Type B pancreatic cell (in vitro differentiated cells): ENCODE measurements at regions not wholly inside any gene's neighbourhood (a gene's known extent, or its start where the extent isn't known, plus 50 kb on each side); places are given as distances from the start of the nearest gene placed in this dataset.
A peak's percentile ranks its signal among the peaks of the same experiment; 100 is the strongest.
"Not testable (repeated sequence)": the region's sequence is repeated elsewhere in the genome, so short reads cannot be mapped to it uniquely, and the experiment has no call there.

Experiments
- DNase-seq: peaks from one replicate; pipeline ENCODE4 v3.0.0; 2021; ENCODE audit warnings: mixed read lengths; ENCODE audit not compliant: unreplicated experiment; ENCODE audit errors: extremely low spot score
- H3K27ac Mint-ChIP-seq: 2 replicates; pipeline ENCODE4 v1.8.0; 2021; ENCODE audit warnings: mild to moderate bottlenecking, mixed read lengths
- H3K27me3 Mint-ChIP-seq: 2 replicates; pipeline ENCODE4 v1.8.0; 2021; ENCODE audit warnings: mixed read lengths
- H3K36me3 Mint-ChIP-seq: 2 replicates; pipeline ENCODE4 v1.8.0; 2021; ENCODE audit warnings: mixed read lengths
- H3K4me1 Mint-ChIP-seq: one replicate; pipeline ENCODE4 v1.8.0; 2021; ENCODE audit warnings: mixed read lengths; ENCODE audit not compliant: unreplicated experiment
- H3K4me3 Mint-ChIP-seq: 2 replicates; pipeline ENCODE4 v1.8.0; 2021; ENCODE audit warnings: mild to moderate bottlenecking, mixed read lengths
- H3K9me3 Mint-ChIP-seq: 2 replicates; pipeline ENCODE4 v1.8.0; 2021; ENCODE audit warnings: mixed read lengths
- TF ChIP-seq, protein P1 (sequence below): fragments of 200-600 bp; sonication (generic); conservative IDR thresholded peaks from 2 replicates; pipeline ENCODE4 v1.5.0; 2021; ENCODE audit warnings: antibody characterized with exemption, mild to moderate bottlenecking

DNA sequence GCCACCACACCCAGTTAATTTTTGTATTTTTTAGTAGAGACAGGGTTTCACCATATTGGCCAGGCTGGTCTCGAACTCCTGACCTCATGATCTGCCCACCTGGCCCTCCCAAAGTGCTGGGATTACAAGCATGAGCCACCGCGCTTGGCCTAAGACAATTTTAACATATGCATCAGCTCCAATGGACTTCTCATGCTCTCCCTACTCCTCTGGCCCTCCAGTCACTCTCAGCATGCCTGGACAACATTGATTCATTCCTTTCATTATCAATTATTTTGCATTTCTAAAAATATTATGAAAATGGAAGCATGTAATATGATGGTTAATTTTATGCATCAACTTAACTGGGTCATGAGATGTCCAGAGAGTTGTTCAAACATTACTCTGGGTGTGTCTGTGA, 469.1 kb upstream of the TMEM132C start:
- Mint-ChIP-seq H3K36me3 (no peaks in the 10 kb centered on the region), H3K4me3 (no peak overlapping the region)
- no peak for DNase-seq

DNA sequence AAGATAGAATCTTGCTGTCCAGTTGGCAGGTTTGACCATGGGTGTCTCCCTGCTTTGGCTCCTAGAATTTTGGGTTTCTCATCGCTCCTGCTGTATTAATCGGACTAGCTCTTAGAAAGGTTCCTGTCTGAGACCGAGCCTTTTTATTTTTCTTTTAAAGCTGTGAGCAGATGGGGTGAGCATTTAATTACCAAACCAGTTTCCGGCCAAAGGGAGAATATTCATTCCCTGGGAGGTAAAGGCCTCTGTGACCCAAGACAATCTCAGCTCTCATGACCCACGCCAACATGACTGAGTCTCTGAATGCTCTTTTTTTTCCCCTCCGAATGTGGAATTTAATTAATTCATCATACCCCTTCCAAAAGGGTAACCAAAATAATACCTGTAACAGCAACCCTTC, 464.7 kb upstream of the TMEM132C start:
- Mint-ChIP-seq H3K27ac (no peak overlapping the region), H3K27me3 (no peaks in the 10 kb centered on the region), H3K36me3 (no peaks in the 10 kb centered on the region), H3K9me3 (no peaks in the 10 kb centered on the region), H3K4me3 (no peak overlapping the region), H3K4me1 (no peaks in the 10 kb centered on the region)
- DNase-seq, result no peak
- TF ChIP-seq, protein P1, sequence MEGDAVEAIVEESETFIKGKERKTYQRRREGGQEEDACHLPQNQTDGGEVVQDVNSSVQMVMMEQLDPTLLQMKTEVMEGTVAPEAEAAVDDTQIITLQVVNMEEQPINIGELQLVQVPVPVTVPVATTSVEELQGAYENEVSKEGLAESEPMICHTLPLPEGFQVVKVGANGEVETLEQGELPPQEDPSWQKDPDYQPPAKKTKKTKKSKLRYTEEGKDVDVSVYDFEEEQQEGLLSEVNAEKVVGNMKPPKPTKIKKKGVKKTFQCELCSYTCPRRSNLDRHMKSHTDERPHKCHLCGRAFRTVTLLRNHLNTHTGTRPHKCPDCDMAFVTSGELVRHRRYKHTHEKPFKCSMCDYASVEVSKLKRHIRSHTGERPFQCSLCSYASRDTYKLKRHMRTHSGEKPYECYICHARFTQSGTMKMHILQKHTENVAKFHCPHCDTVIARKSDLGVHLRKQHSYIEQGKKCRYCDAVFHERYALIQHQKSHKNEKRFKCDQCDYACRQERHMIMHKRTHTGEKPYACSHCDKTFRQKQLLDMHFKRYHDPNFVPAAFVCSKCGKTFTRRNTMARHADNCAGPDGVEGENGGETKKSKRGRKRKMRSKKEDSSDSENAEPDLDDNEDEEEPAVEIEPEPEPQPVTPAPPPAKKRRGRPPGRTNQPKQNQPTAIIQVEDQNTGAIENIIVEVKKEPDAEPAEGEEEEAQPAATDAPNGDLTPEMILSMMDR, result no peak

More for the DNA sequence above, 469.1 kb upstream of the TMEM132C start:
- Mint-ChIP-seq H3K9me3 (no peaks in the 10 kb centered on the region), H3K27ac (no peak overlapping the region), H3K27me3 (no peaks in the 10 kb centered on the region), H3K4me1 (no peaks in the 10 kb centered on the region)
- TF ChIP-seq, protein P1, result no peak

DNA sequence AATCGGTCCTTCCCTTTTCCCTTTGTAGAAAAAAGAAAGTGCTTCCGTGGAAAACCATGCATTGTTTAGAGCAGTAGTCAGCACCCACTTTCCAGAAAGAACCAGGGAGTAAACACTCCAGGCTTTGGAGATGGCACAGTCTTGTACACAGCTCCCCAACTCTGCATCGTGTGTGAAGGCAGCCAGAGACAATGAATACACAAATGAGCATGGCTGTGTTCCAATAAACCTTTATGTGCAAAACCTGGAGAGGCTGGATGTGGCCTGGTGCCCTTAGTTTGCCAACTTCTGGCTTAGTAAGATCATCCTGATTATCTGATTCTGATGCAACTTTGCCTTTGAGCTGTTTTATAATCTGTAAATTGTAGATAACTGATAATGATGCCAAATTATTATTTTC, 463.4 kb upstream of the TMEM132C start:
- no peak overlapping the region for H3K27ac Mint-ChIP-seq
- no peaks in the 10 kb centered on the region for H3K36me3 Mint-ChIP-seq
- TF ChIP-seq, protein P1, result no peak
- H3K27me3 Mint-ChIP-seq, result no peaks in the 10 kb centered on the region
- no peak overlapping the region for H3K4me3 Mint-ChIP-seq
- no peak for DNase-seq
- no peaks in the 10 kb centered on the region for H3K4me1 Mint-ChIP-seq
- no peaks in the 10 kb centered on the region for H3K9me3 Mint-ChIP-seq

DNA sequence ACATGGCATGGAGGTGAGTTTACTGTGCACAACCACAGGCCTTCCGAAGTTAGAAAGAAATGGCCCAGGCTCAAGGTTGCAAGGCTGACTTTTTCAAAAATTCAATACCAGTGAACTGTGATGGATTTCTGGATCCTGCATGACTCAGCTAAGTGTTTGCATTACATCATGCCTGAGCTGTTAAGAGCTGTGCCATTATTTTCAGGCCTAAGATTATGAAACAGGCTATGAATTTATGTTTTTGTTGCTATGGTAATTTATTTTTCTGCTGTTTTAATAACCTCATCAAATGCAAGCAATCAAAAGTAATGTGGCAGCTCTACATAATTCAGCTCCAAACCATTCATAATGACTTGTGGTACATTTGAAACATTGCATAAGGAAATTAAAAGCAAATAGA, 457.7 kb upstream of the TMEM132C start:
- Mint-ChIP-seq H3K9me3 (no peaks in the 10 kb centered on the region), H3K27ac (peak overlapping the region; percentile 82), H3K4me3 (no peak overlapping the region), H3K4me1 (peaks cover 17% of the 10 kb centered on the region), H3K36me3 (no peaks in the 10 kb centered on the region), H3K27me3 (no peaks in the 10 kb centered on the region)
- no peak for DNase-seq
- TF ChIP-seq, protein P1, result no peak

DNA sequence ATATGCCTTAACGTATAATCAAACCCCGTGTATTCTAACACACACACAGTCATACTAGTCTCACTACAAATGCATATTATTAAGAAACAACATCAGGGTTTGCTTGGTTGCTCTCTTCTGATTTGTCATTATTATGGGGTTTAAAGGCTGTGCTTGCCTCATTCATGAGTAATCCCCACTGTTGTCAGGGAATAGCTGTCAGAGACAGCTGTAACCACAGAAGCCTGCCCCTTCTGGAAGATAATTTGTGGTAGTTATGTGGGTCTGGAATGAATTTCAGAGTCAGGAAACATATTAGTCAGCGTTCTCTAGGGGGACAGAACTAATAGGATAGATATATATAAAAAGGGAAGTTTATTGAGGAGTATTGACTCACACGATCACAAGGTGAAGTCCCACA, 456.9 kb upstream of the TMEM132C start:
- H3K9me3 Mint-ChIP-seq, result no peaks in the 10 kb centered on the region
- TF ChIP-seq, protein P1, result no peak
- no peak for DNase-seq
- no peaks in the 10 kb centered on the region for H3K36me3 Mint-ChIP-seq
- peaks cover 3% of the 10 kb centered on the region for H3K27me3 Mint-ChIP-seq
- H3K4me3 Mint-ChIP-seq, result peak overlapping the region; percentile 58
- peaks cover 17% of the 10 kb centered on the region for H3K4me1 Mint-ChIP-seq
- H3K27ac Mint-ChIP-seq, result peak overlapping the region; percentile 77

DNA sequence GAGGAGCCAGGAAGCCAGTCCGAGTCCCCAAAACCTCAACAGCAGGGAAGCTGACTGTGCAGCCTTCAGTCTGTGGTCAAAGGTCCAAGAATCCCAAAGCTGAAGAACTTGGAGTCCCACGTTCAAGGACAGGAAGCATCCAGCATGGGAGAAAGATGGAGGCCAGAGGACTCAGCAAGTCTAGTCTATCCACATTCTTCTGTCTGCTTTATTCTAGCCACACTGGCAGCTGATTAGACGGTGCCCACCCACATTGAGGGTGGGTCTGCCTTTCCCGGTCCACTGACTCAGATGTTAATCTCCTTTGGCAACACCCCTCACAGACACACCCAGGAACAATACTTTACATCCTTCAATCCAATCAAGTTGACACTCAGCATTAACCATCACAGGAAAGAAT, 456.5 kb upstream of the TMEM132C start:
- not testable (repeated sequence) for H3K9me3 Mint-ChIP-seq, H3K27me3 Mint-ChIP-seq, H3K36me3 Mint-ChIP-seq, DNase-seq
- Mint-ChIP-seq H3K4me3 (peak overlapping the region; percentile 13), H3K27ac (peak overlapping the region; percentile 77), H3K4me1 (peaks cover 17% of the 10 kb centered on the region)
